CD4-positive, alpha-beta T cell (primary cell): ENCODE measurements at regions not wholly inside any gene's neighbourhood (a gene's known extent, or its start where the extent isn't known, plus 50 kb on each side); places are given as distances from the start of the nearest gene placed in this dataset.

ENCODE experiments used
- ATAC-seq: fragments of 200-7000 bp; cut with Tn5 transposase; one replicate; pipeline ENCODE4 v1.10.0; 2022; ENCODE audit warnings: mild to moderate bottlenecking; ENCODE audit not compliant: poor library complexity
- CTCF ChIA-PET: fragments of 350-600 bp; sonication (Branson Sonifier 250); formaldehyde crosslinking; loops from one replicate; lab custom pipeline; 2021; ENCODE audit warnings: antibody characterized with exemption, inconsistent platforms; lab: Charles Lee
- POLR2A ChIA-PET: fragments of 350-600 bp; sonication (Branson Sonifier 250); formaldehyde crosslinking; loops from one replicate; lab custom pipeline; 2021; ENCODE audit warnings: antibody characterized with exemption, inconsistent platforms; lab: Charles Lee
- DNase-seq, 14 experiments: peaks; one replicate each; pipeline ENCODE4 v3.0.0-alpha.2; 2013 to 2020; ENCODE audit warnings: mixed read lengths in 2 of 14
- H3K27ac ChIP-seq, 2 donors: one replicate each; pipeline versions ENCODE4 v1.5.1 to v1.7.0; 2013; ENCODE audit warnings: low read length in 2 of 2, low read depth in 1 of 2, mild to moderate bottlenecking in 1 of 2
- H3K27me3 ChIP-seq, 2 experiments: 1 replicate in 1 of 2; 2 replicates in 1 of 2; pipeline versions ENCODE4 v1.6.1 to v1.7.0; 2013; ENCODE audit warnings: low read length in 2 of 2, control low read depth in 1 of 2, mild to moderate bottlenecking in 1 of 2, moderate library complexity in 1 of 2; ENCODE audit not compliant: insufficient read depth in 2 of 2, control insufficient read depth in 1 of 2
- H3K36me3 ChIP-seq: one replicate; pipeline ENCODE4 v1.6.1; 2013; ENCODE audit warnings: low read length, control low read depth; ENCODE audit not compliant: insufficient read depth
- H3K4me1 ChIP-seq: one replicate; pipeline ENCODE4 v1.6.1; 2013; ENCODE audit warnings: low read length, control low read depth; ENCODE audit not compliant: insufficient read depth
- H3K4me3 ChIP-seq: one replicate; pipeline ENCODE4 v1.5.1; 2013; ENCODE audit warnings: mild to moderate bottlenecking, low read length, moderate library complexity
- H3K9me3 ChIP-seq, 2 experiments: 1 replicate in 1 of 2; 2 replicates in 1 of 2; pipeline versions ENCODE4 v1.6.1 to v1.7.0; 2013; ENCODE audit warnings: low read length in 2 of 2, mild to moderate bottlenecking in 2 of 2, control low read depth in 1 of 2, moderate library complexity in 1 of 2; ENCODE audit not compliant: control insufficient read depth in 1 of 2, insufficient read depth in 1 of 2
- H3K27ac Mint-ChIP-seq: one replicate; pipeline ENCODE4 v1.8.0; 2020; ENCODE audit warnings: mixed read lengths
- H3K27me3 Mint-ChIP-seq: one replicate; pipeline ENCODE4 v1.8.0; 2021; ENCODE audit warnings: mixed read lengths
- H3K36me3 Mint-ChIP-seq: one replicate; pipeline ENCODE4 v1.8.0; 2021; ENCODE audit warnings: low read depth, mixed read lengths
- H3K4me1 Mint-ChIP-seq: one replicate; pipeline ENCODE4 v1.8.0; 2021; ENCODE audit warnings: low read depth, mixed read lengths
- H3K4me3 Mint-ChIP-seq: one replicate; pipeline ENCODE4 v1.8.0; 2020; ENCODE audit warnings: mild to moderate bottlenecking, mixed read lengths
- H3K9me3 Mint-ChIP-seq: one replicate; pipeline ENCODE4 v1.8.0; 2020; ENCODE audit warnings: mixed read lengths
- CTCF ChIP-seq: fragments of 200-600 bp; IDR thresholded peaks from one replicate; pipeline ENCODE4 v1.8.0; 2022; ENCODE audit warnings: antibody characterized with exemption, mild to moderate bottlenecking
- intact Hi-C, 2 experiments: fragments of 100-400 bp; cut with DNase I in 1 of 2; cut with micrococcal nuclease in 1 of 2; formaldehyde crosslinking; loops; one replicate each; pipeline versions ENCODE4 v1.15.1 to v1.9.0; 2023 to 2025; cut with DNase I, micrococcal nuclease

- CTCF ChIA-PET: no interaction called here
- no peaks in the 10 kb centered on the region for H3K9me3 ChIP-seq
- intact Hi-C loops: no loop called here
- POLR2A ChIA-PET: no interaction called here
- no peak for TF ChIP-seq CTCF
- H3K4me1 ChIP-seq: no peaks in the 10 kb centered on the region
- Mint-ChIP-seq H3K36me3 (no peaks in the 10 kb centered on the region), H3K27ac (no peak overlapping the region), H3K4me3 (no peak overlapping the region), H3K9me3 (peaks cover 2% of the 10 kb centered on the region), H3K27me3 (no peaks in the 10 kb centered on the region), H3K4me1 (no peaks in the 10 kb centered on the region)
- H3K4me3 ChIP-seq: no peak overlapping the region
- H3K36me3 ChIP-seq: no peaks in the 10 kb centered on the region
- no peak overlapping the region for H3K27ac ChIP-seq
- DNase-seq (no peak), ATAC-seq (no peak)
- no peaks in the 10 kb centered on the region for H3K27me3 ChIP-seq
These were observed 549.6 kb upstream of the CELF4 start for GRCh38 chr18:38115201-38115600.

GRCh38 chr18:38087538-38087937 lies 521.9 kb upstream of the CELF4 start:
- Mint-ChIP-seq H3K4me1 (no peaks in the 10 kb centered on the region), H3K9me3 (peaks cover 6% of the 10 kb centered on the region), H3K27ac (no peak overlapping the region), H3K27me3 (no peaks in the 10 kb centered on the region), H3K4me3 (no peak overlapping the region), H3K36me3 (no peaks in the 10 kb centered on the region)
- CTCF ChIA-PET: no interaction called here
- DNase-seq (no peak), ATAC-seq (no peak)
- Histone ChIP-seq H3K27me3 (no peaks in the 10 kb centered on the region), H3K4me1 (no peaks in the 10 kb centered on the region), H3K36me3 (no peaks in the 10 kb centered on the region), H3K9me3 (no peaks in the 10 kb centered on the region), H3K4me3 (no peak overlapping the region), H3K27ac (no peak overlapping the region)
- intact Hi-C loops: no loop called here
- no peak for TF ChIP-seq CTCF
- POLR2A ChIA-PET: interaction anchor here (0.9 kb wide), 1 partner anchor 204 kb away, joined by 3 read pairs; no protein-coding TSS in a partner anchor

- Mint-ChIP-seq H3K36me3 (no peaks in the 10 kb centered on the region), H3K27ac (no peak overlapping the region), H3K27me3 (no peaks in the 10 kb centered on the region), H3K4me1 (no peaks in the 10 kb centered on the region), H3K4me3 (no peak overlapping the region), H3K9me3 (peaks cover 10% of the 10 kb centered on the region)
- H3K27me3 ChIP-seq: no peaks in the 10 kb centered on the region
- no peak overlapping the region for H3K27ac ChIP-seq
- DNase-seq (no peak), ATAC-seq (no peak)
- no peak overlapping the region for H3K4me3 ChIP-seq
- no peaks in the 10 kb centered on the region for H3K4me1 ChIP-seq
- TF ChIP-seq CTCF: no peak
- ChIA-PET POLR2A (no interaction called here), CTCF (no interaction called here)
- H3K36me3 ChIP-seq: no peaks in the 10 kb centered on the region
- H3K9me3 ChIP-seq: peaks cover 0 to 5% of the 10 kb centered on the region in 2 experiments
- intact Hi-C loops: no loop called here
These were observed 515.9 kb upstream of the CELF4 start for GRCh38 chr18:38081516-38081915.
